ENCODE measurements at regions not wholly inside any gene's neighbourhood (a gene's known extent, or its start where the extent isn't known, plus 50 kb on each side); places are given as distances from the start of the nearest gene placed in this dataset.

GRCh38 chr14:53356361-53357150 lies 203.4 kb upstream of the DDHD1 start:
- Histone ChIP-seq H4K20me1 (ENCODE audit: control insufficient read depth, insufficient read depth, low read length, poor library complexity, severe bottlenecking) (no peaks in the 10 kb centered on the region), H3K9ac (ENCODE audit: low read length) (no peak overlapping the region), H3K4me3 (ENCODE audit: control extremely low read depth in 1 of 5, extremely low read depth in 1 of 5, insufficient read depth in 1 of 5, low read depth in 2 of 5, low read length in 4 of 5) (no peak overlapping the region), H3K27me3 (replicated peaks in 1 of 4; ENCODE audit: control extremely low read depth in 1 of 4, control insufficient read depth in 3 of 4, insufficient read depth in 4 of 4, low read length in 3 of 4) (no peaks in the 10 kb centered on the region), H3K79me2 (ENCODE audit: control insufficient read depth, insufficient read depth, low read length) (no peaks in the 10 kb centered on the region), H3K4me2 (replicated peaks; ENCODE audit: low read depth, low read length, poor library complexity, severe bottlenecking) (no peak overlapping the region), H3K36me3 (replicated peaks in 1 of 2; ENCODE audit: control extremely low read depth in 1 of 2, control insufficient read depth in 1 of 2, extremely low read depth in 1 of 2, insufficient read depth in 2 of 2, low read length in 1 of 2) (no peaks in the 10 kb centered on the region), H2AFZ (ENCODE audit: insufficient read depth, low read depth, low read length, poor library complexity, severe bottlenecking) (no peak overlapping the region), H3K9me3 (ENCODE audit: control extremely low read depth in 1 of 3, control insufficient read depth in 2 of 3, insufficient read depth in 1 of 3, low read length in 2 of 3) (no peaks in the 10 kb centered on the region), H3K27ac (ENCODE audit: low read length in 2 of 2) (no peak overlapping the region), H3K4me1 (ENCODE audit: control insufficient read depth in 2 of 2, insufficient read depth in 2 of 2, low read length in 2 of 2) (no peaks in the 10 kb centered on the region)
- Mint-ChIP-seq H3K27me3 (no peaks in the 10 kb centered on the region), H3K4me1 (no peaks in the 10 kb centered on the region), H3K9me3 (ENCODE audit: insufficient read depth) (no peaks in the 10 kb centered on the region), H3K27ac (no peak overlapping the region), H3K4me3 (no peak overlapping the region)
- intact Hi-C loops (cut with micrococcal nuclease): no loop called here
- TF ChIP-seq CTCF (IDR thresholded peaks at IDR 0.05) (no peak), EZH2 (IDR thresholded peaks at IDR 0.05; ENCODE audit: borderline replicate concordance, insufficient read depth, low read depth, low read length, poor library complexity, severe bottlenecking) (no peak)
- 100% methylated on average over 2 of the region's 4 CpGs for WGBS (ENCODE audit: insufficient coverage)
- ATAC-seq (ENCODE audit: low read depth): no peak
- CTCF ChIA-PET: no interaction called here
- POLR2A ChIA-PET: no interaction called here
- no peak for DNase-seq

GRCh38 chr14:53355581-53356112 lies 202.5 kb upstream of the DDHD1 start:
- Histone ChIP-seq H3K27ac (ENCODE audit: low read length in 2 of 2) (no peak overlapping the region), H3K4me1 (ENCODE audit: control insufficient read depth in 2 of 2, insufficient read depth in 2 of 2, low read length in 2 of 2) (no peaks in the 10 kb centered on the region), H3K4me3 (ENCODE audit: control extremely low read depth in 1 of 5, extremely low read depth in 1 of 5, insufficient read depth in 1 of 5, low read depth in 2 of 5, low read length in 4 of 5) (no peak overlapping the region), H3K9me3 (ENCODE audit: control extremely low read depth in 1 of 3, control insufficient read depth in 2 of 3, insufficient read depth in 1 of 3, low read length in 2 of 3) (no peaks in the 10 kb centered on the region), H3K27me3 (replicated peaks in 1 of 4; ENCODE audit: control extremely low read depth in 1 of 4, control insufficient read depth in 3 of 4, insufficient read depth in 4 of 4, low read length in 3 of 4) (no peaks in the 10 kb centered on the region), H3K4me2 (replicated peaks; ENCODE audit: low read depth, low read length, poor library complexity, severe bottlenecking) (no peak overlapping the region), H3K9ac (ENCODE audit: low read length) (no peak overlapping the region), H2AFZ (ENCODE audit: insufficient read depth, low read depth, low read length, poor library complexity, severe bottlenecking) (no peak overlapping the region), H3K36me3 (replicated peaks in 1 of 2; ENCODE audit: control extremely low read depth in 1 of 2, control insufficient read depth in 1 of 2, extremely low read depth in 1 of 2, insufficient read depth in 2 of 2, low read length in 1 of 2) (no peaks in the 10 kb centered on the region), H3K79me2 (ENCODE audit: control insufficient read depth, insufficient read depth, low read length) (no peaks in the 10 kb centered on the region), H4K20me1 (ENCODE audit: control insufficient read depth, insufficient read depth, low read length, poor library complexity, severe bottlenecking) (no peaks in the 10 kb centered on the region)
- CTCF ChIA-PET: no interaction called here
- intact Hi-C loops (cut with micrococcal nuclease): no loop called here
- Mint-ChIP-seq H3K9me3 (ENCODE audit: insufficient read depth) (no peaks in the 10 kb centered on the region), H3K27ac (no peak overlapping the region), H3K27me3 (no peaks in the 10 kb centered on the region), H3K4me3 (no peak overlapping the region), H3K4me1 (no peaks in the 10 kb centered on the region)
- WGBS (ENCODE audit: insufficient coverage): 80% methylated on average over 4 of the region's 5 CpGs
- TF ChIP-seq EZH2 (IDR thresholded peaks at IDR 0.05; ENCODE audit: borderline replicate concordance, insufficient read depth, low read depth, low read length, poor library complexity, severe bottlenecking): no peak
- no peak for TF ChIP-seq CTCF (IDR thresholded peaks at IDR 0.05)
- ATAC-seq (ENCODE audit: low read depth) (no peak), DNase-seq (no peak)
- POLR2A ChIA-PET: no interaction called here

Data from B cell (primary cell).